Hepatocyte (in vitro differentiated cells): ENCODE measurements at regions not wholly inside any gene's neighbourhood (a gene's known extent, or its start where the extent isn't known, plus 50 kb on each side); places are given as distances from the start of the nearest gene placed in this dataset.

Experiments used
- DNase-seq: peaks from one replicate; pipeline ENCODE4 v3.0.0-alpha.2; 2016; ENCODE audit warnings: low spot score
- H2AFZ ChIP-seq: fragments of 200-600 bp; sonication (generic); 2 replicates; pipeline ENCODE4 v1.6.0; 2016; ENCODE audit warnings: antibody characterized with exemption, mild to moderate bottlenecking
- H3K27ac ChIP-seq: fragments of 200-600 bp; sonication (generic); 2 replicates; pipeline ENCODE4 v1.5.1; 2016; ENCODE audit warnings: mild to moderate bottlenecking
- H3K27me3 ChIP-seq: fragments of 200-600 bp; sonication (generic); 2 replicates; pipeline ENCODE4 v1.6.1; 2016
- H3K36me3 ChIP-seq: fragments of 200-600 bp; sonication (generic); replicated peaks from 2 replicates; pipeline ENCODE4 v1.5.1; 2016; ENCODE audit warnings: low read depth; ENCODE audit not compliant: insufficient read depth
- H3K4me1 ChIP-seq: fragments of 200-600 bp; sonication (generic); 2 replicates; pipeline ENCODE4 v1.5.1; 2016; ENCODE audit warnings: mild to moderate bottlenecking, moderate library complexity; ENCODE audit not compliant: insufficient read depth
- H3K4me2 ChIP-seq: fragments of 200-600 bp; sonication (generic); 2 replicates; pipeline ENCODE4 v1.6.0; 2016
- H3K4me3 ChIP-seq: fragments of 200-600 bp; sonication (generic); 2 replicates; pipeline ENCODE4 v1.5.1; 2016; ENCODE audit warnings: mild to moderate bottlenecking
- H3K79me2 ChIP-seq: fragments of 200-600 bp; sonication (generic); 2 replicates; pipeline ENCODE4 v1.6.0; 2017; ENCODE audit warnings: mild to moderate bottlenecking
- H3K9me2 ChIP-seq: fragments of 200-600 bp; sonication (generic); replicated peaks from 2 replicates; pipeline ENCODE4 v1.6.0; 2017; ENCODE audit warnings: mild to moderate bottlenecking; ENCODE audit not compliant: insufficient read depth
- H3K9me3 ChIP-seq: fragments of 200-600 bp; sonication (generic); 2 replicates; pipeline ENCODE4 v1.5.1; 2016; ENCODE audit warnings: low read depth, mild to moderate bottlenecking
- H4K20me1 ChIP-seq: fragments of 200-600 bp; sonication (generic); 2 replicates; pipeline ENCODE4 v1.6.0; 2016; ENCODE audit warnings: mild to moderate bottlenecking; ENCODE audit not compliant: insufficient read depth, poor library complexity, severe bottlenecking
- CTCF ChIP-seq: fragments of 200-600 bp; sonication (generic); IDR thresholded peaks from 2 replicates; pipeline ENCODE4 v1.5.1; 2016; ENCODE audit warnings: antibody characterized with exemption, mild to moderate bottlenecking; ENCODE audit not compliant: poor library complexity
- EZH2 ChIP-seq: fragments of 200-600 bp; sonication (generic); IDR thresholded peaks from 2 replicates; pipeline ENCODE4 v1.6.1; 2016; ENCODE audit warnings: antibody characterized with exemption, mild to moderate bottlenecking, borderline replicate concordance
- EZH2phosphoT487 ChIP-seq: fragments of 200-600 bp; sonication (generic); IDR thresholded peaks from one replicate; pipeline ENCODE4 v1.6.1; 2018; ENCODE audit warnings: antibody characterized with exemption, mild to moderate bottlenecking, low read depth, moderate library complexity; ENCODE audit not compliant: unreplicated experiment, severe bottlenecking
- WGBS: methylation state at CpG from one replicate; pipeline ENCODE4 v1.1.6; 2016; ENCODE audit warnings: low lambda C conversion rate; ENCODE audit errors: missing lambda C conversion rate; 5-methylcytosine and 5-hydroxymethylcytosine counted together

DNA sequence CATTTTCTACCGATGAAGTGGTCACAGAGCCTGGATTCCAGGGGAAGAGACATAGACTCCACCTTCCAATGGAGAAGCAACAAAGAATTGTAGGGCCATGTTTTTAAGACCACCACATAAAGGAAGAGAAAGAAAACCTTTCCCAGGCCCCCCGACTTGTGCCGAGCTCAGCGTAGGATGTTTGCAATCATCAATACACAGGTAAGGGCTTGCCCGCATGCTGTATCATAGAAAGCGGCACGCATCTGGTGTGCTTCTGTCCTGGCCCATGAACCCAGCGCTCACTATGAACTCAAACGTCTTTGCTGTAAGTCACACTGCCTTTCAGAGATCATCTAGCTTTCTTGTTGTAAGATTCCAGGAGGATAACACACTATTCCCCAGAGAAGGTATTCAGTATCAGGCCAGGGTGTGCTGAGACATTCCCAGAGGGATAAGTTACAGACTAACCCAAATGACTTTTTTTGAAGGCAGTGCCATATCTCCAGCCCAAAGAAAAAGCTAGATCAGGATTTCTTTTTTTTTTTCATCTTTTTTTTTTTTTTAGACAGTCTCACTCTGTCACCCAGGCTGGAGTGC, 79.5 kb upstream of the RPL38 start:
- TF ChIP-seq CTCF: no peak
- TF ChIP-seq EZH2: no peak
- no peak for TF ChIP-seq EZH2phosphoT487
- Histone ChIP-seq H3K27me3 (no peaks in the 10 kb centered on the region), H3K79me2 (no peaks in the 10 kb centered on the region), H3K4me3 (no peak overlapping the region), H3K4me2 (no peak overlapping the region), H2AFZ (no peak overlapping the region), H3K9me3 (no peaks in the 10 kb centered on the region), H3K9me2 (no peaks in the 10 kb centered on the region), H3K27ac (no peak overlapping the region), H4K20me1 (no peaks in the 10 kb centered on the region), H3K36me3 (no peaks in the 10 kb centered on the region), H3K4me1 (no peaks in the 10 kb centered on the region)
- DNase-seq: no peak
- WGBS: 93% methylated on average over 9 of the region's 9 CpGs

DNA sequence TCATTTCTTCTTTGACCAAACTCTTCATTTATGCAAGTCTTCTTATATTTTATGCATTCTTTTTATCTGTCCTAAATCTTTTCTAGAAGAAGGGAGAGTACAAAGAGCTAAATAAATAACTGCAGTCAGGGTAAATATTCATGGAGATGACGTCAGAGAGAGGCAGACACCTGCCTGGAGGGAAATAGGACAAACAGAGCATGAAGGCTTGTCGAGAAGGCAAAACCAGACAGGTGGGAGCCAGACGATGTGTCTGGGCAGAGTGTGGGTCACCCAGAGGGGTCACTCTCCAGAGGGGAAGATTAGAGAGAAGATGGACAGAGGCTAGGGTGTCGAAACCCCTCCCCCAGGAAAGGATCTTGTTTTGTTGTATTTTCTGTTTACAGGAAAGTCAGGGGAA, 78.3 kb upstream of the RPL38 start:
- H3K9me2 ChIP-seq: no peaks in the 10 kb centered on the region
- H3K4me2 ChIP-seq: no peak overlapping the region
- H3K36me3 ChIP-seq: no peaks in the 10 kb centered on the region
- H3K79me2 ChIP-seq: no peaks in the 10 kb centered on the region
- H3K4me3 ChIP-seq: no peak overlapping the region
- no peak for DNase-seq
- no peak overlapping the region for H3K27ac ChIP-seq
- H2AFZ ChIP-seq: no peak overlapping the region
- no peak for TF ChIP-seq EZH2
- TF ChIP-seq CTCF: no peak
- no peak for TF ChIP-seq EZH2phosphoT487
- no peaks in the 10 kb centered on the region for H3K9me3 ChIP-seq
- H3K27me3 ChIP-seq: no peaks in the 10 kb centered on the region
- no peaks in the 10 kb centered on the region for H3K4me1 ChIP-seq
- WGBS: 37% methylated on average over 4 of the region's 4 CpGs
- H4K20me1 ChIP-seq: no peaks in the 10 kb centered on the region

GRCh38 chr17:74126179-74126900, 77.1 kb upstream of the RPL38 start:
- Histone ChIP-seq H3K4me1 (no peaks in the 10 kb centered on the region), H3K9me2 (no peaks in the 10 kb centered on the region), H3K79me2 (no peaks in the 10 kb centered on the region), H3K27me3 (peaks cover 7% of the 10 kb centered on the region), H3K9me3 (no peaks in the 10 kb centered on the region), H3K4me2 (no peak overlapping the region), H3K27ac (no peak overlapping the region), H3K36me3 (no peaks in the 10 kb centered on the region), H3K4me3 (no peak overlapping the region), H4K20me1 (no peaks in the 10 kb centered on the region), H2AFZ (no peak overlapping the region)
- 88% methylated on average over 11 of the region's 11 CpGs for WGBS
- DNase-seq: no peak
- TF ChIP-seq CTCF (no peak), EZH2phosphoT487 (no peak), EZH2 (no peak)
